MM.1S (cell line): ENCODE measurements at regions not wholly inside any gene's neighbourhood (a gene's known extent, or its start where the extent isn't known, plus 50 kb on each side); places are given as distances from the start of the nearest gene placed in this dataset.

Experiments used
- DNase-seq: peaks from one replicate; pipeline ENCODE4 v3.0.0-alpha.2; 2015
- H2AFZ ChIP-seq: fragments of 300-600 bp; sonication (generic); 2 replicates; pipeline ENCODE4 v1.6.0; 2016; ENCODE audit warnings: antibody characterized with exemption, low read length
- H3F3A ChIP-seq: fragments of 300-600 bp; sonication (generic); 2 replicates; pipeline ENCODE4 v1.6.1; 2016; ENCODE audit warnings: mild to moderate bottlenecking, antibody characterized with exemption, low read length, moderate library complexity, mixed read lengths; ENCODE audit not compliant: insufficient read depth
- H3K27ac ChIP-seq: fragments of 300-600 bp; sonication (generic); 2 replicates; pipeline ENCODE4 v1.5.1; 2016; ENCODE audit warnings: mild to moderate bottlenecking, low read length
- H3K27me3 ChIP-seq: fragments of 300-600 bp; sonication (generic); replicated peaks from 2 replicates; pipeline ENCODE4 v1.6.0; 2016; ENCODE audit warnings: low read length; ENCODE audit not compliant: insufficient read depth
- H3K36me3 ChIP-seq: fragments of 300-600 bp; sonication (generic); replicated peaks from 2 replicates; pipeline ENCODE4 v1.6.1; 2016; ENCODE audit warnings: mild to moderate bottlenecking, low read length, mixed read lengths; ENCODE audit not compliant: insufficient read depth
- H3K4me1 ChIP-seq: fragments of 300-600 bp; sonication (generic); 2 replicates; pipeline ENCODE4 v1.6.1; 2016; ENCODE audit warnings: low read length, mixed read lengths
- H3K4me2 ChIP-seq: fragments of 300-600 bp; sonication (generic); 2 replicates; pipeline ENCODE4 v1.6.0; 2016; ENCODE audit warnings: low read depth, low read length
- H3K4me3 ChIP-seq: fragments of 300-600 bp; sonication (generic); 2 replicates; pipeline ENCODE4 v1.5.1; 2016; ENCODE audit warnings: low read length, mixed read lengths
- H3K79me2 ChIP-seq: fragments of 300-600 bp; sonication (generic); 2 replicates; pipeline ENCODE4 v1.6.1; 2016; ENCODE audit warnings: mixed run types, low read length, mixed read lengths
- H3K9ac ChIP-seq: fragments of 300-600 bp; sonication (generic); 2 replicates; pipeline ENCODE4 v1.6.1; 2016; ENCODE audit warnings: low read length, mixed read lengths
- H3K9me2 ChIP-seq: fragments of 300-600 bp; sonication (generic); replicated peaks from 2 replicates; pipeline ENCODE4 v1.6.1; 2016; ENCODE audit warnings: mild to moderate bottlenecking, low read length, mixed read lengths; ENCODE audit not compliant: insufficient read depth
- H3K9me3 ChIP-seq: fragments of 300-600 bp; sonication (generic); replicated peaks from 2 replicates; pipeline ENCODE4 v1.6.1; 2016; ENCODE audit warnings: mild to moderate bottlenecking, low read length, mixed read lengths; ENCODE audit not compliant: insufficient read depth
- H4K20me1 ChIP-seq: fragments of 300-600 bp; sonication (generic); 2 replicates; pipeline ENCODE4 v1.6.1; 2016; ENCODE audit warnings: mild to moderate bottlenecking, low read length, moderate library complexity, mixed read lengths; ENCODE audit not compliant: insufficient read depth
- CTCF ChIP-seq: fragments of 300-600 bp; sonication (generic); IDR thresholded peaks from 2 replicates; pipeline ENCODE4 v1.5.1; 2016; ENCODE audit warnings: antibody characterized with exemption, low read length, mixed read lengths
- EZH2 ChIP-seq: fragments of 300-600 bp; sonication (generic); optimal IDR thresholded peaks from 2 replicates; pipeline ENCODE3; 2017; ENCODE audit warnings: low read depth, mild to moderate bottlenecking, antibody characterized with exemption, low read length, mixed read lengths
- EZH2phosphoT487 ChIP-seq: fragments of 300-600 bp; sonication (generic); IDR thresholded peaks from 2 replicates; pipeline ENCODE4 v1.6.1; 2018; ENCODE audit warnings: antibody characterized with exemption, low read length

GRCh38 chr12:43210485-43211192, 341.4 kb downstream of the ADAMTS20 start:
- Histone ChIP-seq H3F3A (no peaks in the 10 kb centered on the region), H3K9me3 (no peaks in the 10 kb centered on the region), H3K9me2 (no peaks in the 10 kb centered on the region), H3K4me2 (peak overlapping the region; percentile 20; the same call in 1 of the 2 replicates), H3K4me3 (no peak overlapping the region), H3K27me3 (no peaks in the 10 kb centered on the region), H3K79me2 (no peaks in the 10 kb centered on the region), H2AFZ (peak overlapping the region; percentile 10; the same call in 1 of the 2 replicates), H3K9ac (no peak overlapping the region), H3K4me1 (no peaks in the 10 kb centered on the region), H3K27ac (no peak overlapping the region), H4K20me1 (no peaks in the 10 kb centered on the region), H3K36me3 (no peaks in the 10 kb centered on the region)
- TF ChIP-seq CTCF (no peak), EZH2phosphoT487 (no peak), EZH2 (no peak)
- peak; percentile 53 for DNase-seq

- no peak overlapping the region for H3K4me3 ChIP-seq
- no peaks in the 10 kb centered on the region for H3K79me2 ChIP-seq
- no peak overlapping the region for H3K9ac ChIP-seq
- H2AFZ ChIP-seq = no peak overlapping the region
- no peaks in the 10 kb centered on the region for H3K9me2 ChIP-seq
- DNase-seq = no peak
- no peaks in the 10 kb centered on the region for H4K20me1 ChIP-seq
- no peaks in the 10 kb centered on the region for H3K27me3 ChIP-seq
- H3F3A ChIP-seq = no peaks in the 10 kb centered on the region
- no peak overlapping the region for H3K27ac ChIP-seq
- no peaks in the 10 kb centered on the region for H3K4me1 ChIP-seq
- TF ChIP-seq CTCF (no peak), EZH2phosphoT487 (no peak), EZH2 (no peak)
- H3K9me3 ChIP-seq = no peaks in the 10 kb centered on the region
- no peaks in the 10 kb centered on the region for H3K36me3 ChIP-seq
- no peak overlapping the region for H3K4me2 ChIP-seq
Observed at GRCh38 chr12:43208627-43209026, 343.4 kb downstream of the ADAMTS20 start.

- no peaks in the 10 kb centered on the region for H3K36me3 ChIP-seq
- no peaks in the 10 kb centered on the region for H3K27me3 ChIP-seq
- H2AFZ ChIP-seq = no peak overlapping the region
- no peak overlapping the region for H3K27ac ChIP-seq
- no peaks in the 10 kb centered on the region for H3K4me1 ChIP-seq
- no peaks in the 10 kb centered on the region for H4K20me1 ChIP-seq
- TF ChIP-seq CTCF = no peak
- no peak for TF ChIP-seq EZH2
- no peak for TF ChIP-seq EZH2phosphoT487
- no peak overlapping the region for H3K4me2 ChIP-seq
- H3K9me3 ChIP-seq = no peaks in the 10 kb centered on the region
- no peak overlapping the region for H3K4me3 ChIP-seq
- no peaks in the 10 kb centered on the region for H3K9me2 ChIP-seq
- no peaks in the 10 kb centered on the region for H3K79me2 ChIP-seq
- no peaks in the 10 kb centered on the region for H3F3A ChIP-seq
- no peak overlapping the region for H3K9ac ChIP-seq
- no peak for DNase-seq
Observed at GRCh38 chr12:43208221-43208620, 343.8 kb downstream of the ADAMTS20 start.
